ENCODE measurements at regions not wholly inside any gene's neighbourhood (a gene's known extent, or its start where the extent isn't known, plus 50 kb on each side); places are given as distances from the start of the nearest gene placed in this dataset.

GRCh38 chr16:87203060-87203656 is 114.0 kb downstream of the C16orf95 start:
- H3K4me2 ChIP-seq (ENCODE audit: low read length, poor library complexity, severe bottlenecking), result no peak overlapping the region
- H3K36me3 ChIP-seq (ENCODE audit: control insufficient read depth in 1 of 2, insufficient read depth in 2 of 2, low read depth in 1 of 2, low read length in 2 of 2), result no peaks in the 10 kb centered on the region
- peaks cover 23% of the 10 kb centered on the region for H3K4me1 ChIP-seq (ENCODE audit: control insufficient read depth, insufficient read depth, low read depth, low read length)
- H3K79me1 ChIP-seq (replicated peaks; ENCODE audit: low read length, poor library complexity, severe bottlenecking), result no peaks in the 10 kb centered on the region
- H3K4me3 ChIP-seq (ENCODE audit: insufficient read depth in 1 of 2, low read depth in 1 of 2, low read length in 2 of 2), result no peak overlapping the region
- H3K27me3 ChIP-seq (ENCODE audit: control insufficient read depth in 1 of 2, insufficient read depth in 1 of 2, low read length in 2 of 2), result no peaks in the 10 kb centered on the region
- H3K18ac ChIP-seq (ENCODE audit: low read depth in 1 of 2, low read length in 2 of 2), result no peak overlapping the region
- H2AK5ac ChIP-seq (ENCODE audit: low read length, severe bottlenecking), result no peak overlapping the region
- H2AFZ ChIP-seq (ENCODE audit: low read depth, low read length), result no peak overlapping the region
- peak overlapping the region in 1 of 2 experiments; percentile 32 for H2BK12ac ChIP-seq (ENCODE audit: low read length in 2 of 2)
- H3K4ac ChIP-seq (ENCODE audit: low read depth in 1 of 2, low read length in 2 of 2), result peak overlapping the region in 1 of 2 experiments; percentile 44
- peak overlapping the region; percentile 94 for H3K27ac ChIP-seq (ENCODE audit: low read length, poor library complexity, severe bottlenecking)
- peak overlapping the region; percentile 46 for H3K9ac ChIP-seq (ENCODE audit: low read length)
- H2BK120ac ChIP-seq (ENCODE audit: low read depth, low read length), result no peak overlapping the region
- H2BK15ac ChIP-seq (ENCODE audit: low read depth, poor library complexity, severe bottlenecking), result peak overlapping the region; percentile 74
- H2BK5ac ChIP-seq (ENCODE audit: low read depth, low read length, poor library complexity, severe bottlenecking), result no peak overlapping the region
- no peak overlapping the region for H4K8ac ChIP-seq (ENCODE audit: low read length)
- H3K9me3 ChIP-seq (ENCODE audit: control insufficient read depth, low read length), result no peaks in the 10 kb centered on the region
- DNase-seq, result peak; percentile 88
- no peak overlapping the region for H3K23ac ChIP-seq (ENCODE audit: low read length in 2 of 2)
- H3K14ac ChIP-seq (ENCODE audit: low read length in 2 of 2), result no peak overlapping the region
- WGBS, result under 1% methylated on average over 9 of the region's 11 CpGs
- H4K91ac ChIP-seq (ENCODE audit: low read length), result no peak overlapping the region

DNA sequence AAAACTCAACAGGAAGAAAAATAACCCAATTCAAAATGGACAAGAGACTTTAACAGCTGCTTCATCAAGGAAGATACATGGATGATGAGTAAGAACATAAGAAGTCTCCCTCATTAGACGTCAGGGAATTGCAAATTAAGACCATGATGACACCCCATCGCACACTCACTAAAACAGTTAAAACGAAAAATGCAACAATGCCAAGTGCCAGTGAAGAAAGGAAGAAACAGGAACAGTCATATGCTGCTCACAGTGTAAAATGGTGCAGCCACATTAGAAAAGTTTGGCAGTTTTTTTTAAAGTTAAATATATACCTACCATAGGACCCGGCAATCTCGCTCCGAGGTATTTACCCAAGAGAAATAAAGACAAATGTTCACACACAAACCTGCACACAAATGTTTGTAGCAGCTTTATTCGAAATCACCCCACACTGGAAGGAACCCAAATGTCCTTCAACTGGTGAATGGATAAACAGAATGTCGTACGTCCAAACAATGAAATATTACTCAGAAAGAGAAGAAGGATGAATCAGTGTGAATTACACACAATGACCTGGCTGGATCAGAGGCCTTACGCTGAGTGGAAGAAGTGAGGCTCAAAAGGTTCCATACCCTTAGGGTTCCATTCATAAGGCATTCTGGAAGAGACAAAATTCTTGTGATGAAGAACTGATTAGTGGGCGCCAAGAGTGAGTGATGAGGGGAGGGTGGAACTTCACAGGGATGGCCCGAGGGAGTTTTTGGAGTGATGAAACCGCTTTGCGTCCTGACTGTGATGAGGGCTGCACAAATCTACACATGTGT is 110.3 kb downstream of the C16orf95 start:
- Histone ChIP-seq H2AK5ac (ENCODE audit: low read length, severe bottlenecking) (peak overlapping the region; percentile 53), H2BK15ac (ENCODE audit: low read depth, poor library complexity, severe bottlenecking) (no peak overlapping the region), H3K18ac (ENCODE audit: low read depth in 1 of 2, low read length in 2 of 2) (no peak overlapping the region), H3K4me1 (ENCODE audit: control insufficient read depth, insufficient read depth, low read depth, low read length) (peaks cover 11% of the 10 kb centered on the region), H3K9me3 (ENCODE audit: control insufficient read depth, low read length) (no peaks in the 10 kb centered on the region), H3K9ac (ENCODE audit: low read length) (peak overlapping the region; percentile 82), H4K91ac (ENCODE audit: low read length) (no peak overlapping the region), H2BK120ac (ENCODE audit: low read depth, low read length) (no peak overlapping the region), H3K79me1 (replicated peaks; ENCODE audit: low read length, poor library complexity, severe bottlenecking) (no peaks in the 10 kb centered on the region), H3K4me2 (ENCODE audit: low read length, poor library complexity, severe bottlenecking) (no peak overlapping the region), H4K8ac (ENCODE audit: low read length) (peak overlapping the region; percentile 73), H3K14ac (ENCODE audit: low read length in 2 of 2) (no peak overlapping the region), H3K27ac (ENCODE audit: low read length, poor library complexity, severe bottlenecking) (peak overlapping the region; percentile 52), H3K4ac (ENCODE audit: low read depth in 1 of 2, low read length in 2 of 2) (no peak overlapping the region), H3K36me3 (ENCODE audit: control insufficient read depth in 1 of 2, insufficient read depth in 2 of 2, low read depth in 1 of 2, low read length in 2 of 2) (no peaks in the 10 kb centered on the region), H2BK12ac (ENCODE audit: low read length in 2 of 2) (no peak overlapping the region), H3K27me3 (ENCODE audit: control insufficient read depth in 1 of 2, insufficient read depth in 1 of 2, low read length in 2 of 2) (no peaks in the 10 kb centered on the region), H2BK5ac (ENCODE audit: low read depth, low read length, poor library complexity, severe bottlenecking) (no peak overlapping the region), H3K23ac (ENCODE audit: low read length in 2 of 2) (no peak overlapping the region), H3K4me3 (ENCODE audit: insufficient read depth in 1 of 2, low read depth in 1 of 2, low read length in 2 of 2) (peak overlapping the region in 1 of 2 experiments; percentile 48), H2AFZ (ENCODE audit: low read depth, low read length) (no peak overlapping the region)
- WGBS, result 53% methylated on average over 11 of the region's 14 CpGs
- peak; percentile 74 for DNase-seq

DNA sequence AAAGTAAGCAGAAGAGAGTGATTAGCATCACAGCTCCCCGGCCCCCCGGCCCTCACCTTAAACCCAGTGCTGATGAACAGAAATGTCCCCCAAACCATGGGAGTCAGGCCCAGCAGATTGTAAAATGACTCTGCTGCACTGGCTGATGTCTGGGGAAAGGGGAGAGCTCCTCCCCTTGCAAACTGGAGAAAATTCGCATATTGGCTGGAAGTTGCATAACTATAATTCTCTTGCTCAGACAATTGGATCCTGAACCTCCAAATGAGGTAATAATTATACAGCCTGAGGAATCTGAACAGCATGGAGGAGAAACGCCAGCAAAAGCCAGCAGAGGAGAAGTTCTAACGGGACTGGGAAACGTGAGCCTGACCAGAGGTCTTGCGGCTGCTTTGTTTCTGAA is 109.7 kb downstream of the C16orf95 start:
- no peaks in the 10 kb centered on the region for H3K79me1 ChIP-seq (replicated peaks; ENCODE audit: low read length, poor library complexity, severe bottlenecking)
- peaks cover 11% of the 10 kb centered on the region for H3K4me1 ChIP-seq (ENCODE audit: control insufficient read depth, insufficient read depth, low read depth, low read length)
- no peak overlapping the region for H2BK12ac ChIP-seq (ENCODE audit: low read length in 2 of 2)
- no peak overlapping the region for H2AK5ac ChIP-seq (ENCODE audit: low read length, severe bottlenecking)
- H3K9ac ChIP-seq (ENCODE audit: low read length), result peak overlapping the region; percentile 82
- H2BK120ac ChIP-seq (ENCODE audit: low read depth, low read length), result no peak overlapping the region
- H3K4me3 ChIP-seq (ENCODE audit: insufficient read depth in 1 of 2, low read depth in 1 of 2, low read length in 2 of 2), result peak overlapping the region in 1 of 2 experiments; percentile 48
- H3K4me2 ChIP-seq (ENCODE audit: low read length, poor library complexity, severe bottlenecking), result peak overlapping the region; percentile 42
- no peak overlapping the region for H2AFZ ChIP-seq (ENCODE audit: low read depth, low read length)
- H3K9me3 ChIP-seq (ENCODE audit: control insufficient read depth, low read length), result no peaks in the 10 kb centered on the region
- no peak overlapping the region for H2BK15ac ChIP-seq (ENCODE audit: low read depth, poor library complexity, severe bottlenecking)
- no peak overlapping the region for H4K91ac ChIP-seq (ENCODE audit: low read length)
- no peak overlapping the region for H3K23ac ChIP-seq (ENCODE audit: low read length in 2 of 2)
- H3K14ac ChIP-seq (ENCODE audit: low read length in 2 of 2), result no peak overlapping the region
- peak; percentile 61 for DNase-seq
- WGBS, result 73% methylated on average over 6 of the region's 7 CpGs
- H4K8ac ChIP-seq (ENCODE audit: low read length), result no peak overlapping the region
- H3K4ac ChIP-seq (ENCODE audit: low read depth in 1 of 2, low read length in 2 of 2), result no peak overlapping the region
- no peak overlapping the region for H3K18ac ChIP-seq (ENCODE audit: low read depth in 1 of 2, low read length in 2 of 2)
- H3K27me3 ChIP-seq (ENCODE audit: control insufficient read depth in 1 of 2, insufficient read depth in 1 of 2, low read length in 2 of 2), result no peaks in the 10 kb centered on the region
- peak overlapping the region; percentile 75 for H3K27ac ChIP-seq (ENCODE audit: low read length, poor library complexity, severe bottlenecking)
- no peak overlapping the region for H2BK5ac ChIP-seq (ENCODE audit: low read depth, low read length, poor library complexity, severe bottlenecking)
- no peaks in the 10 kb centered on the region for H3K36me3 ChIP-seq (ENCODE audit: control insufficient read depth in 1 of 2, insufficient read depth in 2 of 2, low read depth in 1 of 2, low read length in 2 of 2)

- peak overlapping the region; percentile 75 for H3K27ac ChIP-seq (ENCODE audit: low read length, poor library complexity, severe bottlenecking)
- no peak overlapping the region for H2AFZ ChIP-seq (ENCODE audit: low read depth, low read length)
- no peaks in the 10 kb centered on the region for H3K36me3 ChIP-seq (ENCODE audit: control insufficient read depth in 1 of 2, insufficient read depth in 2 of 2, low read depth in 1 of 2, low read length in 2 of 2)
- no peak overlapping the region for H3K18ac ChIP-seq (ENCODE audit: low read depth in 1 of 2, low read length in 2 of 2)
- H3K79me1 ChIP-seq (replicated peaks; ENCODE audit: low read length, poor library complexity, severe bottlenecking), result no peaks in the 10 kb centered on the region
- H4K8ac ChIP-seq (ENCODE audit: low read length), result no peak overlapping the region
- H2BK15ac ChIP-seq (ENCODE audit: low read depth, poor library complexity, severe bottlenecking), result no peak overlapping the region
- no peaks in the 10 kb centered on the region for H3K9me3 ChIP-seq (ENCODE audit: control insufficient read depth, low read length)
- peak overlapping the region; percentile 82 for H3K9ac ChIP-seq (ENCODE audit: low read length)
- H2BK5ac ChIP-seq (ENCODE audit: low read depth, low read length, poor library complexity, severe bottlenecking), result no peak overlapping the region
- H2BK12ac ChIP-seq (ENCODE audit: low read length in 2 of 2), result no peak overlapping the region
- H3K4ac ChIP-seq (ENCODE audit: low read depth in 1 of 2, low read length in 2 of 2), result no peak overlapping the region
- peak overlapping the region; percentile 42 for H3K4me2 ChIP-seq (ENCODE audit: low read length, poor library complexity, severe bottlenecking)
- peak overlapping the region in 1 of 2 experiments; percentile 41 for H3K4me3 ChIP-seq (ENCODE audit: insufficient read depth in 1 of 2, low read depth in 1 of 2, low read length in 2 of 2)
- no peak overlapping the region for H4K91ac ChIP-seq (ENCODE audit: low read length)
- H2AK5ac ChIP-seq (ENCODE audit: low read length, severe bottlenecking), result peak overlapping the region; percentile 55
- 67% methylated on average over 3 of the region's 3 CpGs for WGBS
- no peaks in the 10 kb centered on the region for H3K27me3 ChIP-seq (ENCODE audit: control insufficient read depth in 1 of 2, insufficient read depth in 1 of 2, low read length in 2 of 2)
- no peak for DNase-seq
- no peak overlapping the region for H3K23ac ChIP-seq (ENCODE audit: low read length in 2 of 2)
- peaks cover 11% of the 10 kb centered on the region for H3K4me1 ChIP-seq (ENCODE audit: control insufficient read depth, insufficient read depth, low read depth, low read length)
- no peak overlapping the region for H2BK120ac ChIP-seq (ENCODE audit: low read depth, low read length)
- no peak overlapping the region for H3K14ac ChIP-seq (ENCODE audit: low read length in 2 of 2)
These were observed 109.2 kb downstream of the C16orf95 start for GRCh38 chr16:87207965-87208364.

Data from mesenchymal stem cell (in vitro differentiated cells and primary cell).